ENCODE measurements at regions not wholly inside any gene's neighbourhood (a gene's known extent, or its start where the extent isn't known, plus 50 kb on each side); places are given as distances from the start of the nearest gene placed in this dataset.
"Not testable (repeated sequence)": the region's sequence is repeated elsewhere in the genome, so short reads cannot be mapped to it uniquely, and the experiment has no call there.

DNA sequence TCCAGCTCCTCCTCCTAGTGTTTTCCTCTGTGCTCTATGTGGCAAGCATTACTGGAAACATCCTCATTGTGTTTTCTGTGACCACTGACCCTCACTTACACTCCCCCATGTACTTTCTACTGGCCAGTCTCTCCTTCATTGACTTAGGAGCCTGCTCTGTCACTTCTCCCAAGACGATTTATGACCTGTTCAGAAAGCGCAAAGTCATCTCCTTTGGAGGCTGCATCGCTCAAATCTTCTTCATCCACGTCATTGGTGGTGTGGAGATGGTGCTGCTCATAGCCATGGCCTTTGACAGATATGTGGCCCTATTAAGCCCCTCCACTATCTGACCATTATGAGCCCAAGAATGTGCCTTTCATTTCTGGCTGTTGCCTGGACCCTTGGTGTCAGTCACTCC is 64.0 kb downstream of the OR4F15 start:
- not testable (repeated sequence) for H3K4me3 Mint-ChIP-seq; H3K4me1 Mint-ChIP-seq (ENCODE audit: low read depth); H3K9me3 Mint-ChIP-seq; H3K36me3 Mint-ChIP-seq (ENCODE audit: low read depth); H3K27ac Mint-ChIP-seq; H3K27me3 Mint-ChIP-seq

DNA sequence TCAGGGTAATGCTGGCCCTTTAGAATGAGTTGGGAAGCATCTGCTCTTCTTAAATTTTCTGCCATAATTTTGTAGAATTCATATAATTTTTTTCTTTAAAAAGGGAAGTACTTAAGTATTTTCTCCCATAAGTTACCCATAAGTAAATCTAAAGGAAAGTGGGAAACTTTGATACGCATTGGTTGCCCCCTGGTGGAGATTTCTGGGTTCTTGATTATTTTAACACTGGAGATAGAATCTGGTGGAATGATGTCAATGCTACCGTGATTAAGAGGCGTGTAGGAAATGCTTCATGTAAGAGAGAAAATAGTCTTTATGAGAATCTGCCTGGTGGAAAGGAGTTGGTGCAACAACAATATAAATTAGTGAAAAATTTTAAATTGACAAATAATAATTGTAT is 65.6 kb downstream of the OR4F15 start:
- not testable (repeated sequence) for H3K4me3 Mint-ChIP-seq; H3K27ac Mint-ChIP-seq; H3K9me3 Mint-ChIP-seq; H3K4me1 Mint-ChIP-seq (ENCODE audit: low read depth); H3K36me3 Mint-ChIP-seq (ENCODE audit: low read depth)
- H3K27me3 Mint-ChIP-seq: peaks cover 16% of the 10 kb centered on the region

DNA sequence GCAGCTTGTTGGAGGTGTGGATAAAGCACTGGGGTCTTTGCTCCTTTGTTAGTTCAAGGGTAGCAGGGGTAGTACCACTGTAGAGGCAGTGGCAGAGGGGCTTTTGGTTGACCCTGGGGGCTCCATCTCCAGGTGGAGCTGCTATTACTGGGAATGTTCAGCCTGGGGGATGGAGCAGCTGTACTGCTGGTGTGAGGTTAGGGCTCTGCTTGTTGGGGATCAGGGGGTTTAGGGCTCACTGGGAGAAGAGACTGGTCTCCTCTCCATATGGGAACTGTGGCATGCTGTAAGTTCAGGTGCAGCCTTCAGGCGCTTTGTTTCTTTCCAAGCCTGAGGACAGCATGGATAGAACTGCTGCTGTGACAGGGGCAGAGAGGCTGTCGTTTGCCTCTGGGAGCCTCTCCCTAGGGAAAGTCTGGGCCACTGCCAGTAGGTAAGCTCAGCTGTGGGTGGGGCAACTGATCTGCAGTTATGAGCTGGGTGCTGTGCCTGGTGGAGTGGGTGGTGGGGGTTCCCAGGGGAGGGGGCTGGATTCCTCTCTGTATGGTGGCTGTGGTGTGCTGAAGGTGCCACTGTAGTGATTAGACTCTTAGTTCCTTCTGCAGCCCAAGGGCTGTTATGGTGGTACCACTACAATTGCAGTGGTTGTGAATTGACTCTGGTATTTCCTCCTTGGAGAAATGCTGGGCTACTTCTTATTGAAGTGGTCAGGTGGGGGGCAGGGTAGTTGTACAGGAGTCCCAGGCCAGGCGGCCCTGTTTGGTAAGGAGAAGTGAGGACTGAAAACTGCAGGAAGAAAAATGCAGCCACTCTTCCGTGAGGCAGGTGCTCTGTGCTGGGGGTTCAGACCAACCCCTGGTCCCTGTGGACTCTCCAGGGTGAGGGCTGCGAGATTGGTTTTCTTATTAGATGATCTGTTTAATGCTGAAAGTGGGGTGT is 100.6 kb downstream of the OR4F15 start:
- H3K27me3 Mint-ChIP-seq; H3K27ac Mint-ChIP-seq; H3K4me3 Mint-ChIP-seq; H3K36me3 Mint-ChIP-seq (ENCODE audit: low read depth); H3K4me1 Mint-ChIP-seq (ENCODE audit: low read depth); H3K9me3 Mint-ChIP-seq: not testable (repeated sequence)

DNA sequence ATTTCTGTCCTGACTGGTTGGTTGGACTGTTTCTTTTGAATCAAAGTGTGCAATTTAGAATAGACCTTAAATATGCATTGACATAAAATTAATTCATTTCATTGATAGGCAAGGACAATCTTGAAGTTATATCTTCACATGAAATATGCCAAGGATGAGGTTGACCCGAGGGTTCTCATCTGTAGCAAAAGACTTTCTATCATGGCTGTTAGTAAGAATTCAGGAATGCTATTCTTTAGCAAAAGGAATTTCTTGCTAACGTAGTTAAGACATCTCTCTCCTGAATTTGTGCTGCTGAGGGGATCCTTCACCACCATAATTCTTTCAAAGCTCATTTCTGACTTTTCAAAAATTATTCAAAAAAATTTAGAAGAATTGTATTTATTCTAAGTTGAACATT is 112.6 kb downstream of the OR4F15 start:
- H3K36me3 Mint-ChIP-seq (ENCODE audit: low read depth); H3K27me3 Mint-ChIP-seq; H3K27ac Mint-ChIP-seq; H3K4me3 Mint-ChIP-seq; H3K9me3 Mint-ChIP-seq; H3K4me1 Mint-ChIP-seq (ENCODE audit: low read depth): not testable (repeated sequence)

GRCh38 chr15:101934506-101934905 is 122.5 kb downstream of the OR4F15 start:
- not testable (repeated sequence) for H3K4me1 Mint-ChIP-seq (ENCODE audit: low read depth)

GRCh38 chr15:101937362-101937761 is 125.4 kb downstream of the OR4F15 start:
- H3K4me1 Mint-ChIP-seq (ENCODE audit: low read depth); H3K4me3 Mint-ChIP-seq; H3K27me3 Mint-ChIP-seq; H3K27ac Mint-ChIP-seq; H3K36me3 Mint-ChIP-seq (ENCODE audit: low read depth); H3K9me3 Mint-ChIP-seq: not testable (repeated sequence)

More at GRCh38 chr15:101934506-101934905, 122.5 kb downstream of the OR4F15 start:
- not testable (repeated sequence) for H3K9me3 Mint-ChIP-seq; H3K36me3 Mint-ChIP-seq (ENCODE audit: low read depth); H3K4me3 Mint-ChIP-seq; H3K27ac Mint-ChIP-seq; H3K27me3 Mint-ChIP-seq

DNA sequence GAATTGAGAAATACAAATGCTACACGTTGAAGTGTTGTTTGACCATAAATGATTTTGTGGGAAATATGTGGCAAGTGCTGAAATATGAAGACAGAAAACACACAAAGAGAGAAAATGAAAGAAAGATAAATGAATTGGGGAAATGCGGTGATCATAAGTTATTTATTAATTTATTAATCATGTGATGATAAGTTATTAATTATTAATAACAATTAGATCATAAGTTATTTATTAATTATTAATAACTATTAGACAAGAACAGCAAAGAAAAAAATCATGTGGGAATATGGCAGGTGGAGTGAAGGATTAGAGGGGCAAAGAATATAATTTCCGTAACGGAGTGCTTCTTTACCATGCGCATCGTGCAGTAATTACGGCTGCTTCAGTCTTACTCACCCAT is 126.6 kb downstream of the OR4F15 start:
- not testable (repeated sequence) for H3K27me3 Mint-ChIP-seq; H3K4me1 Mint-ChIP-seq (ENCODE audit: low read depth); H3K4me3 Mint-ChIP-seq; H3K36me3 Mint-ChIP-seq (ENCODE audit: low read depth); H3K27ac Mint-ChIP-seq; H3K9me3 Mint-ChIP-seq

- not testable (repeated sequence) for H3K36me3 Mint-ChIP-seq (ENCODE audit: low read depth); H3K4me3 Mint-ChIP-seq; H3K27ac Mint-ChIP-seq; H3K4me1 Mint-ChIP-seq (ENCODE audit: low read depth); H3K9me3 Mint-ChIP-seq
- H3K27me3 Mint-ChIP-seq: peaks cover 12% of the 10 kb centered on the region
Observed at GRCh38 chr15:101945896-101946295, 133.9 kb downstream of the OR4F15 start.

- H3K4me1 Mint-ChIP-seq (ENCODE audit: low read depth); H3K36me3 Mint-ChIP-seq (ENCODE audit: low read depth); H3K9me3 Mint-ChIP-seq; H3K4me3 Mint-ChIP-seq; H3K27ac Mint-ChIP-seq: not testable (repeated sequence)
- peaks cover 12% of the 10 kb centered on the region for H3K27me3 Mint-ChIP-seq
Observed at GRCh38 chr15:101948491-101949010, 136.5 kb downstream of the OR4F15 start.

- peaks cover 12% of the 10 kb centered on the region for H3K27me3 Mint-ChIP-seq
Observed at GRCh38 chr15:101949380-101950065, 137.5 kb downstream of the OR4F15 start.

GRCh38 chr15:101953993-101954392 is 142.0 kb downstream of the OR4F15 start:
- not testable (repeated sequence) for H3K27me3 Mint-ChIP-seq; H3K36me3 Mint-ChIP-seq (ENCODE audit: low read depth); H3K4me3 Mint-ChIP-seq; H3K4me1 Mint-ChIP-seq (ENCODE audit: low read depth); H3K9me3 Mint-ChIP-seq; H3K27ac Mint-ChIP-seq

More at GRCh38 chr15:101949380-101950065, 137.5 kb downstream of the OR4F15 start:
- H3K9me3 Mint-ChIP-seq; H3K27ac Mint-ChIP-seq; H3K4me3 Mint-ChIP-seq; H3K4me1 Mint-ChIP-seq (ENCODE audit: low read depth); H3K36me3 Mint-ChIP-seq (ENCODE audit: low read depth): not testable (repeated sequence)

DNA sequence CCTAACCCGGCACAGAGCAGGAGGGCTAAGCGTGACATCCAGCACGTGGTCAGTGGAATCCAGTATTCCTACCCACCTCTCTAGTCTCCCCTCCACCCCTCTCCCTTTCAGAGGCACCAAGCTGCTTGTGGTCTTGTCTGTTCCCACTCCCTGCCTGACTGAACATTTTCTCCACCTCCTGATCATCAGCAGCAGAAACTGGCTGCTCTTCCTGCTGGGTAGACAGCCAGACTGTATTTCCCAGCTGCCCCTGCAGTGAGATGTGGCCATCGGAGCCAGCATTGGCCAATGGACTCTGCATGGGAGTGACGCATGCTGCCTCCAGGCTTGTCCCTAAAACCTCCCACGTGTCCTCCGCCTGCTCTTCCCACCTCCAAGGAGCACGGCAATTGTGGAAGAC is 143.8 kb downstream of the OR4F15 start:
- H3K27me3 Mint-ChIP-seq; H3K36me3 Mint-ChIP-seq (ENCODE audit: low read depth); H3K27ac Mint-ChIP-seq; H3K9me3 Mint-ChIP-seq; H3K4me1 Mint-ChIP-seq (ENCODE audit: low read depth); H3K4me3 Mint-ChIP-seq: not testable (repeated sequence)

DNA sequence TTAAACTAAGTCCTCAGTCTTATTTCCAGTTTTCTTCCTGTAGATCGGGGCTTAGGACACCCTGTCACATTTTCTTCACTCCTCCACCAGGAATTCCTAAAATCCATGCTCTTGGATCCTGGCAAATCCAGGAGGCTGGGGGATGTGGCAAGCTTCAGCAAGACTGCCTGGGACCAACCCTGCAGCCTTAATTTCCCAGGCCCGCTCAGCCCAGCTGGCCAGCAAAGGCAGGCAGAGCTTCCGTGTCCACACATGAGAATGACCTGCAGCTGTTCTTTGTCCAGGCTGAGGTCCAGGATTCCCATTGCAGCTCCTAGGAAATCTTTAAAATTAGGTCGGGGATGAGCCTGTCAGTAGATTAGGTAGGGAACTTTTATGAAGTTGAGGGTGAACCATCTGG is 146.7 kb downstream of the OR4F15 start:
- not testable (repeated sequence) for H3K4me3 Mint-ChIP-seq; H3K27ac Mint-ChIP-seq; H3K27me3 Mint-ChIP-seq; H3K9me3 Mint-ChIP-seq; H3K36me3 Mint-ChIP-seq (ENCODE audit: low read depth); H3K4me1 Mint-ChIP-seq (ENCODE audit: low read depth)

DNA sequence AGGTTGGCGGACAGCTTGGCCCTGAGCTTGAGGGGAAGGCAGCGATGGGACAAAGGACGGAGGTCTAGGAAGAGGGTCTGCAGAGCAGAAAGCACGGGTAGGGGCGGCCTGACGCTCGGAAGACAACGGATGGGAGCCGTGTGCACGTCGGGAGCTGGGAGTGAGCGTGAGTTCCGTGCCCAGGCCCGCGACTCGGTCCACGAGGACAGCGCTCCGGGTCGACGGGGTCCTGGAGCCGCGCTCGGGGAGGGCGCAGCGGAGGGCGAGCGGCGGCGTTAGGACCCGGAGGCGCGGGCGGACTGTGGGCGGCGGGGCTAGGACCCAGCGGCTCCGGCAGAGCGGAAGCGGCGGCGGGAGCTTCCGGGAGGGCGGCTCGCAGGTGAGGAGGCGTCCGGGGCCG is 149.3 kb downstream of the OR4F15 start:
- not testable (repeated sequence) for H3K36me3 Mint-ChIP-seq (ENCODE audit: low read depth); H3K27ac Mint-ChIP-seq; H3K4me1 Mint-ChIP-seq (ENCODE audit: low read depth); H3K27me3 Mint-ChIP-seq; H3K9me3 Mint-ChIP-seq
- peak overlapping the region; percentile 58 for H3K4me3 Mint-ChIP-seq

GRCh38 chr15:101961765-101962164 is 149.8 kb downstream of the OR4F15 start:
- H3K27me3 Mint-ChIP-seq; H3K36me3 Mint-ChIP-seq (ENCODE audit: low read depth); H3K4me1 Mint-ChIP-seq (ENCODE audit: low read depth); H3K27ac Mint-ChIP-seq; H3K9me3 Mint-ChIP-seq: not testable (repeated sequence)
- peak overlapping the region; percentile 56 for H3K4me3 Mint-ChIP-seq

GRCh38 chr15:101963687-101964086 is 151.7 kb downstream of the OR4F15 start:
- H3K27ac Mint-ChIP-seq; H3K9me3 Mint-ChIP-seq; H3K4me1 Mint-ChIP-seq (ENCODE audit: low read depth); H3K27me3 Mint-ChIP-seq; H3K36me3 Mint-ChIP-seq (ENCODE audit: low read depth); H3K4me3 Mint-ChIP-seq: not testable (repeated sequence)
